HK-2 (cell line): ENCODE measurements at regions not wholly inside any gene's neighbourhood (a gene's known extent, or its start where the extent isn't known, plus 50 kb on each side); places are given as distances from the start of the nearest gene placed in this dataset.

Experiments
- DNase-seq: peaks from one replicate; pipeline ENCODE4 v3.0.0-alpha.2; 2018; ENCODE audit not compliant: unreplicated experiment

DNA sequence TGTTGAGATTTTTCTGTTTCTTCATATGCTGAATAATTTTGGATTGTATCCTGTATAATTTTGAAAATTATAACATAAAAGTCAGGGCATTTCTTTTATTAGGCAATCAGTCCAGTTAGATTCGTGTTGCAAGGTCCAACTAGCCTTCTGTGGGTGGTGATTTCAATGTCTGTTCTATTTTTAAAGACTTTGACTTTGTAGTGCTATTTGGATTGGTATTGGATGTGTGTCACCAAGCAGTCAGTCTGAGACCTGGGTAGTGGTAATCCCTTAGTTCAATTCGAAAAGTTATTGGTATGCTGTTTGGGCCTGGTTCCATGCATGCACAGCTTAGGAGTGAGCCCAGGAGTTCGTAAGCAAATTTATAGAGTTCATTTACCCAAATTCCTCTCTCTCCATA is 82.2 kb downstream of the EPDR1 start:
- DNase-seq: no peak

DNA sequence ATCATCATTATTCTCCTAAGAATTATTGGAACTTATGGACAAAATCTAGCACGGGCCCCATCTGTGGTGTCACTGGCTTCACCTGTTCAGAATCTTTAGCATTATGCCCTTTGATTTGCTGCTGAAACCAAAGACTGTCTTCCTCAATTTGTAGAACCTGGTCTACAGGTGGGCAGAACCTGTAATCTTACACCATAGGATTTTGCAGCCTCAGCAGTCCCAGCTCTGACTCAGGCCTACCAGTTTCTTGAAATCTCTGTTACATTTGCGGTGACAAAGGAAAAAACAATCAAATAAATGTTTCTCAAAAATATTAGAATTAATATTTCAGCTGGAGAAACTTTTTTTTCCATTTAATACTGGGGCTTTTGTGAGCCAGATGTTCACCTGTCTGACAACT is 86.1 kb downstream of the EPDR1 start:
- DNase-seq: no peak

DNA sequence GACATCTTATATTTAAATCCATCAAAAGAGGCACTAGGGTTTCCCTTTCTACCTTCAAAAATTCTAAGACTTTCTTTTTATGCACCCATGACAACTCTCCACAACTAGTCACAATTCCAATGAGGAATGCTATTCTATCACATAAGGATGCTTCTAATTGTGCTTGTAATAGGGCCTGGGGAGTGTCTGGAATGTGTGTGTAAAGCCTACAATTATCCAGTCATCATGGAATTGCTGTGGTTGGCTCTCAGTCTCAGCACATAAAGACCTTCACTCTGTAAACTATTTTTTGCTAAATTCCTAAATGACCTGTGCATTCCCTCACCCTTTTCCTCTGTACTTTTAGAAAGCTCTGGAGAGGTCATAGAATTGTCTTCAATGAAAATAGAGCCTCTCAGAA is 86.7 kb downstream of the EPDR1 start:
- no peak for DNase-seq

DNA sequence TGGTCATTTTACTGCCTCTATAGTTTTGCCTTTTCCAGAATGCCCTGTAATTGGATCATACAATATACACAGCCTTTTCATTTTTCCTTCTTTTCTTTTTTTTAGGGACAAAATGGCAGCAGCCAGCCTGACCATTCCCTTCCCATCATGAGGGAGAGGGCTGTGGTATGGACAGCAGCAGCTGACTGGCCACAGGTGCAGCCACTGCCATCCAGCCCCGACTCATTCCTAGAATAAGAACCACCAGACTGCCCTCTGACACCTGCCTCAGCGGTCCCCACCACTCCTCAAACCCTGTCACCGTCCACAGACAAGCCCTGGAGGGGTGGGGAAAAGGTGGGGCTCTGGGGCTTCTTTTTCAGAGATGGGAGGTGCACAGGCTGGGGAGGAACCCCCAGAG is 92.8 kb downstream of the EPDR1 start:
- DNase-seq: no peak

DNA sequence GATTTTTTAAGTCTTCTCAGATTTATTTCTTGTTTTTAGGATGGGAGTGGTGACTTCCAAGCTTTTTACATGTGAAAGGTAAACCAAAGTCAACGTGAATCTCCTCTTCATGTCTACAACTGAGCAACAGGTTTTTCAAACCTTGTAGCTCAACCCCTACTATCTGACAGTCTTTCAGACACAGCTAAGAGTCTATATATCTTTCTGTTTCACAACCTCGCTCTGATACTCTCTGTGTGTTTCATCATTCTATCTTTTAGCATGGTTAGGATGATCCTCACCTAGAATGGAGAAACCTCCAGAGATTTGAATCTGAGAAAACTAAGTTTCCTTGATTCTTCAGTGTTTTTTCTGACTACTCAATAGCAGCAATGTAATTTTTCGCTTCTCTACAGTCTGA is 96.1 kb downstream of the EPDR1 start:
- no peak for DNase-seq

DNA sequence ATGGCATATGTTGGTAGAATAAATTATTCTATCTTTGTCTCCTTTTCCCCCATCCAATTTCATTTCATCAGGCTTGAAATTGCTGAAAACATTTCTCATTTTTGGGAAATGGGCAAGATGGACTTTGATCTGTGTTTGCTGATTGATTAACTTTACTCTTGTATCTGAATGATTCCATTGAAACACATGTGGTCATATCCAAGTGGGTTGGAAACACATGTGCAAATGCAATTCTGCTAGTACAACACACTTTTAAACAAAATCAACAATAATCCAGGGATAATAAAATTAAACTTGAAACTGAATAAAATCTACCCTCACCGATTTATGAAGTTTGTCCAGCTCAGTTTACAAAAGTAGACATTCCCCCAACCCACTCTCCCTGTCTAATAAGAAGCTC is 96.9 kb downstream of the EPDR1 start:
- DNase-seq: no peak

DNA sequence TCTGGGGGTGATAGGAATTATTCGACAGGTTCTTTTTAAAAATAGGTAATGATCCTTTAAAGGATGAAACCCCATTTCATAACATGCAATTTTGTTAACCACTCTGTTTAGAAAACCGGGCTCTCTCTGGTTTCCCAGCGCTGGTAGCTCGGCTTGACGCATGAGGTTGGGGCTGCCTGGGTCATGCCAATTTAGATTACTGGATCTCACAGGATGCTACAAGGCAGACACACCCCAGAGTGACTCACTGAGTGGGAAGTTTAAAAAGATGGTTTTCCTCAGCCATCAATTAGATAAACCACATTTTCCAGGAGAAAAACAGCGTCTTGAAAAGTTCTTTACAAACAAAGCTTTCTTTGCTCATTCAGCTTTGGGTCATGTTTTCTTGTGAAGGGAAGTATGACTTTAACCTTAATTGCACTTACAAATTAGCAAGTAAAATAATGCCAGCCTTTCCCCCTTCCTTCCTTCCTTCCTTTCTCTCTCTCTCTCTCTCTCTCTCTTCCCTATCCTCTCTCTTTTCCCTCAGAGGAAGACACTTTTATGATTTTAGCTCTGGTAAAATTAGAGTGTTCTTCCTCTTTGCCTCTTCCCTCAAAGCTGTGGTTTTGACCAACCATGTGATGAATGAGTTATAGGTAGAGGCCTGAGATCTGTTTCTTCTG is 99.8 kb downstream of the EPDR1 start:
- DNase-seq: no peak

DNA sequence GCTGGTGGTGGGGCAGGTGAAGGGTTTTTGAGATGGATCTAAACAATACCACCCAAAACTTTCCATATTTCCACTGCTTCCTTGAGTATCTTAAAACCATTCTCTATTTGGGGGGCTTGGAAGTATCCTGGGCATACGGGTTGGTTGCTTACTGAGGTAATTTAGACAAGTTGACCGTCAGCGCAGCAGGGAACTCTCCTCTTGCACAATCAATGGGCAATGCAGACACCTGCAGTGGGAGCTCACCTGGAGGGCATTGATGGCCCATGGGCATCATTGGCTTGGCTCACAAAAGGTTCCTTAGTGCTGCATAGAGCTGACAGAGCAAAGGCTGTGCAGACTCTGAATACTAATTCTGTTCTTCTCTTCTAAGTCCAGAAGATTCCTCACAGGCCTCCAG is 101.5 kb downstream of the EPDR1 start:
- no peak for DNase-seq

DNA sequence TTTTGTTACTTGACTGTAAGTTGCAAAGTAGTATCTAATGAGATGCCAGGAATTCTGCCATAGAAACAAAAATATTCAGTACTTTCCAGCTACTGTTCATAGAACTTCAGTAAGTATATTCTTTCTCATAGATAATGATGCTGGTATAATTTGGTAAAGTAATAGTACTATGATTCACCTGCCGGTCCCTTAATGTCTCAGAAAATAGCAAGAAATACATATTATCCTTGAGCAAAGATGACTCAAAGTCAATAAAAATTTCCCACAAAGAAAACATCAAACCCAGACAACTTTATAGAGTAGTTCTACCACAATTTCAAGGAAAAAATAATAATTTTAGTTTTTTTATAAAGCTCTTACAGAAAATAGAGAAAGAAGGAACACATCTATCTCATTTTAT is 105.4 kb downstream of the EPDR1 start:
- DNase-seq: no peak

DNA sequence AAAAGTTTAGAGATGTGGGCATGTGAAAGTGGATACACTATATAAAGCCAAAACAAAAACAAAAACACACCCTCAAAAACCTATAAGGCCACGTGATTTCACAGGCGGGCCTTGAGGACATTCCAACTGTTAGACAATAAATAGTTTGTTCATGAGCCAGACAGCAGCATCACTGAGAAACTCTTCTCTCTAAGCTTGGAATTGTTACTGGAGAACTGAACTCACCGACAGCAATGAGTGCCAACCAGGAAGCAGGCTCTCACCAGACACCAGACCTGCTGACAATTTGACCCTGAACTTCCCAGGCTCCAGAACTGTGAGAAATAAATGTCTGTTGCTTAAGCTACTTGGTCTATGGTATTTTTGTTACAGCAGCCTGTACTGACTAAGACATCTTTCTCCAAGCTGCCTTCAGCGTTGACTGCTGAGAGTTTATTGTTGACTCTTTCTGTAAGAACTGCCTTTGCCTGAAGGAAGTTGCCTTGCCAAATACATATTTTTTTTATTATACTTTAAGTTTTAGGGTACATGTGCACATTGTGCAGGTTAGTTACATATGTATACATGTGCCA is 107.5 kb downstream of the EPDR1 start:
- no peak for DNase-seq

DNA sequence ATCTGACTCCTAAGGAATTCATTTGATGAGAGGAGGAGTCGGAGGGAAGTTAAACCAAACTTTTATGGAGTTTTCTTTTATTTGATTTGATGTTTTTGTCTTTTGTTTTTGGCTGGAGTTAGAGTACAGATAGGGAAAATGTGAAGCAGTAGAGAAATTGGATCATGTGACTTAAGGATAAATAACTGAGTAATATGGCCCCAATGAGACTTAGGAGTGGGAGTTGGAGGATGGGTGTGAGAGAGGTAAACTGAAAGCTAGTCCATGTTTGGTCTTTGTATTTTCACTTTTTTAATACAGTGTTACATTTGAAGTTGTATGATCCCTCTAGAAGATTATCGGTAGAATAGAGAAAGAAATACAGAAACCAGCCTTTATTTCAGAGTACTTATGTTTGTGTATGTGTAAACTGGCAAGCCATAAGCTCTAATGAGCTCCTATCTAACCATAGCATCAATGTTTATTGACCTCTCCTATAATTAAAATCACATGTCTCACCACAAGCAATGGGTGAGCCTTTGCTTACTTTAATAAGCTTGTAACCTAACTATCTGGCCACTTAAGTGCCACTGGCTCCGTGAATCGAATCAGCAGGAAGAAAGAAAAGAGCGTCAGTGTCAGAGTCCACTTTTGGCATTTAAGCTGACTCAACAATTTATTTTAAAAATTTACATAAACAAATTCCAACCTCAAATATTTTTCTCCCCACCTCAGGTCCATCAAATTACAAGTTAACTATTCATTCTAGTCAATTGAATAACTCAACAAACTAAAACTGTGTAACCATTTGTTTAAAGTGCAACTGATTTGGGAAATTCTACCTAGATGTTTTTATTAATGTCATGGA is 113.8 kb downstream of the EPDR1 start:
- DNase-seq: no peak

DNA sequence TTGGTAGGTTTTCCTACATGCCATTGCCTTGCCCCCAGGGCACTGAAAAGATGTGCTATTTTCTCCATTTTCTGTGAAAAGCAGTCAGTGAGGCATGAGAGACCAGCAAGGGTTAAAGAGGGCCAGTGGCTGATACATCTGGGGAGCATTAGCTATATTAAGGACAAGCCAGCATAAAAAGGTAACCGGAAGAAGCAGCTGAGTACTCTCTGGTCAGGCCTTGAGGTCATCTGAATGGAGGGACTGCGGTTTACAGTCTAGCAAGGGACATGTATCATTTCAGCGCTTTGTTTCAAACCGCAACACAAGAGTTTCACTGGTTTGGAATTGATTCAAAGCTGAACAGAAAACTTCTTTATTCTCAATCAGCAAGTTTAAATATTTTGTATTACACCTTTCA is 120.4 kb downstream of the EPDR1 start:
- no peak for DNase-seq

DNA sequence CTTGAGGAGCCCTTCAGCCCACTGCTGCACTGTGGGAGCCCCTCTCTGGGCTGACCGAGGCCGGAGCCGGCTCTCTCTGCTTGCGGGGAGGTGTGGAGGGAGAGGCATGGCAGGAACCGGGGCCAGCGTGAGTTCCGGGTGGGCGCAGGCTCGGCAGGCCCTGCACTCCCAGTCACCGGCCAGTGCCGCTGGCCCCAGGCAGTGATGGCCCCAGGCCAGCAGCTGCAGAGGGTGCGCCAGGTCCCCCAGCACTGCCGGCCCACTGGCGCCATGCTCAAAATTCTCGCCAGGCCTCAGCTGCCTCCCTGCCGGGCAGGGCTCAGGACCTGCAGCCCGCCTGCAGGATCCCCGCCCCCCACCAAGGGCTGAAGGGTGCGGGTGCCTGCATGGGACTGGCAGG is 128.4 kb upstream of the STARD3NL start:
- DNase-seq: no peak

DNA sequence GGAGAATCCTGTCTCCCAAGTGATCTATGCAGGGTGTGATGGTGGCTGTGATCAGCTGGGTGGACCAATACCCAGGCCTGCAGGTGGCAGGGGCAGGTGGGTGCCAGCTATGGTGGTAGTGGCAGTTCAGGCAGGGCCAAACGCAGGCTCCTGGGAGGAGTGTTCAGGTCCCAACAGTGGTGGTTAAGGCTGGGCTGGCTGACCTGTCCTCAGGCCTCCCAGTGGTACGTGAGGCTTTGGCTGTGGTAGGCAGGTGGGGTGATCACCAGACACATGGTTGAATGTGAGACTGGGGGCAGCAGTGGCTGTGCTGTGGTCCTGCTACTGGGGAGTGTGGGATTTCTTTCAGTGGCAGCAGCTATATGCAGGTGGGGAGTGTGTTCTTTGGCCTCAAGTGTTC is 126.7 kb upstream of the STARD3NL start:
- DNase-seq: no peak

DNA sequence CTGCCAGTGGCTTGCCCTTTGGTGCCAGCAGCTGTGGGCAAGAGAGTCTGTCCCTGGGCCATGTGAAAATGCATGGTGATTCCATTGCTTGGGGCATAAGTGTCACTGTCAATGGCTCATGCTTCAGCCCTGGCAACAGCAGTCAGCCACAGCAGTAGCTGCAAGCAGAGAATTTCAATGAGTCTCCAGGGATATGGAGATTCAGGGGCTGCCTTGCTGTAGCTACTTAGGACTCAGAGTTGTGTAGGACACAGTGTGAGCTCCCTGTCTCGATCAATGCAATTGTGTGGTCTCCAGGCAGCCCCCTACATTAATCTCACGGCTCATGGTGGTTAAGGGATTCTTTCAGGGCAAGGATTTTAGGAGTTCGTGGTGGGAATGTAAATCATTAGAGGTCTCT is 126.3 kb upstream of the STARD3NL start:
- DNase-seq: no peak

DNA sequence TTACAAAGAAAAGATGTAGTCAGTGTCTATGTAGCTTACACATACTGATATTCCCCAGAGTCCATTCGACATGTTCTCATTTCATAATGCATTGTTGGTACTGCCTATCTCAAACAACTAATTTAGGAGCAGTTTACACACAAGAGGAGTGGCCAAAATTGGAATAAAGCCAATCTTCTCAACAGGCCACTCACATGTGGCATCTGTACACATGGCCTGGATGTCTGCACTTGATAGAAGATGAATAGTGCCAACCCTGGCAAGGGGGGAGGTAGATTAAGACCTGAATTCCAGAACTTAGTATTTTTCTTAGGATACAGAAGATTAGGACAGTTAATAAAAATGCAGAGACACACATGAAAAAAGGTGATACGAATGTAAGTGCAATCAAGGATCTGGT is 125.3 kb upstream of the STARD3NL start:
- DNase-seq: no peak

DNA sequence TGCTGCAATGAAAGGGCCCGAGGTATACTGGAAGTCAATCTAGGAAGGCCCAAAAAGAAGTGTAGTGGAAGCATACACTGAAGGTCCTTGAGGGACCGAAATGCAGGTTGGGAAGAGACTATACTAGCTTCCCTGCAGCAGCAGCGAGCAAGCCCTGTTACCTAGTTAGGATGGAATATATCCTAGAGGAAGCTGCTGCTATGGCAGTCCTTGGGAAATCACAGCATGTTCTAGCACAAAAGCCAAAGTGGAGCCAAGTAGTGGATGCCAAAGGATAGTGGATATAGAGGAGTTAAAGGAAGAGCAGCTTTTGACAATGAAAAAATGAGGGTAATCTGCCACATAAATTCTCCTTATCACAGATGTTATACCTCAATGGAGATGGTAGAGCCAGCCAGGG is 123.8 kb upstream of the STARD3NL start:
- no peak for DNase-seq

DNA sequence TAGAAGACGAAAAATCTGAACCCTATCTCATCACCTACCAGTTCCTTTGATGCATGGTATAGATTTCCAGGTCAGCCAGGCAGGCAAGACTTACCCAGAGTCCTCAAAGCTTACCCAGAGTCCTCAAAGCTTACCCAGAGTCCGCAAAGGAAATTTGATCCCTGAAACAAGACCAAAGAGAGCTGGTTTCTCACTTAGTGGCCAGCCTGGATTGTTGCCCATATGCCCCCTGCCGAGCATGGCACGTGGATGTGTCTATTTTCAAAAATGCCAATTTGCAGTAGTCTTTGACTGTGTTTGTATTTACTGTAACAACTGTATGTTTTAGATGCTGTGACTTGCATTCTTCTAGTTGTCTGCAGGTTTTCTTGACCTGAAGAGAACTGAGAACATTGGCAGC is 120.2 kb upstream of the STARD3NL start:
- DNase-seq: no peak

DNA sequence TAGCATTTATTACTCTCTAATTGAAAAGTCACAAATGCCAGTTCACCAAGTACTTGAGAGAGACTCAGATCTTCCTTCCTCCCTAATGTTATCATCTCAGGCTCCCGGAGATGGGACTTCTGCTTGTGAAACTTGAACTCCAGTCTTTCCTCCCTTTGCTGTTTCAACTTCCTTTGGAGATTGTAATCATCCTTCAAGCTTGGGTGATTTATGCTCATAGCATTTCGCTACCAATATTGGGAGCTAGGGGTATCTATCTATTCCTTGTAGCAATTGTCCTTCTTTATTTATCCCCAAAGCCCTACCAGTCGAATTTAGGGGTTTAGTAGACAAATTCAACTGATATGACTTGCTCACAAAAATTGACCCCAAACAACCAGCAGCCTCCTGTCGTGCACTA is 117.9 kb upstream of the STARD3NL start:
- DNase-seq: no peak

DNA sequence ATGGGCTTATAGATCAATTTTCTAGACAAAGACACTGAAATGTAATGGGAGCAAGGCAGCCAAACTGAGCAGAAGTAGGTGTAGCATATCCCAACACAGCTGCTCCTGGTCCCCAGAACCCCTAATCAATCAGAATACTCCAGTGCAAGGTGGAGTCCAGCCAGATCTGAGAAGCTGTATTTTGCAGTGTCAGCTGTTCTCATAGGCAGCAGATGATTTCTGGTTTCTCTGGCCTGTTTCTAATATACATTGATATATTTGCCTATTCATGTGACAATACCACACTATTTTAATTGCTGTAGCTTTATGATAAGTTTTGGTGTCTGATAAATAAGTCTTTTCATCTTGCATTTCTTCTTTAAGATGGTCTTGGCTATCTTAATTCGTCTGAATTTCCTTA is 117.4 kb upstream of the STARD3NL start:
- DNase-seq: no peak

DNA sequence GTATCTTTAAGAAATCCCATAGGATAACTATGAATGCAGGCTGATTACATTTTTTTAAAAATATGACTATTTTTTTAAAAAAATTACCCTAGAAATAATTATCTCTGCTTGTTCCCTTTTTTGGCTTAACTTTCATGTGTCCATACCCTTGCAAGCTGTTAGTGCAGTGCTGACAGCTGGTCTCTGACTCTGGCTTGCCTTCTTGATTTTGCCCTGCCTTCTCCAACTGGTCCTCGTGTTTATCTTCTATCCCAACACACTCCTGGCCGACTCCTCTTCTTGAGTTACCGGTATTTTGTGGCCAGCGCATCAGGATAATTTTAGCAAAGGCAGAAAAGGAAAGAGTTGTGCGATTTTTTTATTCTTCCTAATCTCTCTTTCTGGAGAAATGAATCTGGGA is 111.7 kb upstream of the STARD3NL start:
- DNase-seq: no peak

DNA sequence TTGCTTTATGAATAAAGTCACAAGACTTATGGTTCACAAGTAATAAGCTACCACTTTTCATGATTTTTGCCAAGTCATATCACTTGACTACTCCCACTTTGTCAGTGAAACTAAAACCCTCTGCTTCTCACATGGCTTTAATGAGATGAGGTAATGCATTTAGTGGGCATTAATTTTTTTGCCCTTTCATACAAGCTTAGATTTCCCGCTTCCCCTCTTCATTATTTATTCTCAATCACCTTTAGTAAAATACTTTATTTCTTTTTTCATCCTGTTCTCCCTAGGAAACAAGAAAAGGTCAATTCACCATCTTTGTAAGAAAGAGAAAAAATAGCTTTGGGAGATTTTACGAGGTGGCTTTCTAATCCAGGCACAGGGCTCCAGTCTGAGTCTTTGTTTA is 109.6 kb upstream of the STARD3NL start:
- no peak for DNase-seq

DNA sequence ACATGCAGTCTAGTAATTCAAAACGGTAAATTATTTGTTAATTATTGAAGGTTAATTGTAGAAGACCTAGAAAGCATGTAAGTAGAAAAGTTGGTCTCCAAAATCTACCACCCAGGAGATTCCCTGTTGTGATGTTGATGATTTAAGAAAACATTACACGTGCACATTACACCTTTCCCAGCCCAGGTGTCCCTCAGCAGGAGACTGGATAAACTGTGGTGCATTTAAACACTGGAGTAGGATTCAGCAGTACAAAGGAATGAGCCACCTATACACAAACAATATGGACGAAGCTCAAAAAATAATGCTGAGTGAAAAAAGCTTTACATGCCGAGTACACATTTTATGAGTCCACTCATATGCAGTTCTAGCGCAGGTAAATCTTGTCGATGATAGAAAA is 109.0 kb upstream of the STARD3NL start:
- DNase-seq: no peak
